DMS53 treated with DMSO at 0.1 percent for 48 hours (cell line): ENCODE measurements at regions not wholly inside any gene's neighbourhood (a gene's known extent, or its start where the extent isn't known, plus 50 kb on each side); places are given as distances from the start of the nearest gene placed in this dataset.
"Not testable (repeated sequence)": the region's sequence is repeated elsewhere in the genome, so short reads cannot be mapped to it uniquely, and the experiment has no call there.

Experiments
- DNase-seq: peaks from one replicate; lab custom pipeline; 2025; ENCODE audit not compliant: unreplicated experiment; lab: John Stamatoyannopoulos, UW

GRCh38 chr6:150765067-150765764 is 100.3 kb upstream of the MTHFD1L start:
- no peak for DNase-seq

- DNase-seq, result no peak
These were observed 99.1 kb upstream of the MTHFD1L start for GRCh38 chr6:150766201-150766997.

GRCh38 chr6:150767161-150767560 is 98.3 kb upstream of the MTHFD1L start:
- DNase-seq, result no peak

- DNase-seq, result no peak
These were observed 97.9 kb upstream of the MTHFD1L start for GRCh38 chr6:150767571-150768018.

GRCh38 chr6:150770637-150771036 is 94.9 kb upstream of the MTHFD1L start:
- no peak for DNase-seq

- DNase-seq, result no peak
These were observed 91.5 kb upstream of the MTHFD1L start for GRCh38 chr6:150773969-150774368.

- no peak for DNase-seq
These were observed 89.9 kb upstream of the MTHFD1L start for GRCh38 chr6:150775415-150776203.

GRCh38 chr6:150777736-150778135 is 87.8 kb upstream of the MTHFD1L start:
- no peak for DNase-seq

- DNase-seq, result no peak
These were observed 81.7 kb upstream of the MTHFD1L start for GRCh38 chr6:150783813-150784212.

- no peak for DNase-seq
These were observed 78.1 kb upstream of the MTHFD1L start for GRCh38 chr6:150787429-150787828.

- DNase-seq, result no peak
These were observed 77.4 kb upstream of the MTHFD1L start for GRCh38 chr6:150788089-150788488.

GRCh38 chr6:150789906-150790305 is 75.6 kb upstream of the MTHFD1L start:
- DNase-seq, result not testable (repeated sequence)

- DNase-seq, result no peak
These were observed 73.8 kb upstream of the MTHFD1L start for GRCh38 chr6:150791717-150792116.

- DNase-seq, result no peak
These were observed 67.6 kb upstream of the MTHFD1L start for GRCh38 chr6:150797949-150798348.

GRCh38 chr6:150799276-150799805 is 66.2 kb upstream of the MTHFD1L start:
- no peak for DNase-seq

GRCh38 chr6:150800674-150801314 is 64.7 kb upstream of the MTHFD1L start:
- DNase-seq, result no peak

- no peak for DNase-seq
These were observed 58.7 kb upstream of the MTHFD1L start for GRCh38 chr6:150806790-150807189.

GRCh38 chr6:150813319-150813992 is 52.0 kb upstream of the MTHFD1L start:
- DNase-seq, result no peak

GRCh38 chr6:150813993-150814359 is 51.5 kb upstream of the MTHFD1L start:
- DNase-seq, result no peak
